HG03558 (cell line): ENCODE measurements at regions not wholly inside any gene's neighbourhood (a gene's known extent, or its start where the extent isn't known, plus 50 kb on each side); places are given as distances from the start of the nearest gene placed in this dataset.

Experiments used
- ATAC-seq: cut with Tn5 transposase; IDR thresholded peaks from one replicate; pipeline ENCODE4 v1.9.1; 2021; ENCODE audit warnings: moderate number of reproducible peaks; ENCODE audit not compliant: unreplicated experiment; ENCODE audit errors: extremely low read depth

DNA sequence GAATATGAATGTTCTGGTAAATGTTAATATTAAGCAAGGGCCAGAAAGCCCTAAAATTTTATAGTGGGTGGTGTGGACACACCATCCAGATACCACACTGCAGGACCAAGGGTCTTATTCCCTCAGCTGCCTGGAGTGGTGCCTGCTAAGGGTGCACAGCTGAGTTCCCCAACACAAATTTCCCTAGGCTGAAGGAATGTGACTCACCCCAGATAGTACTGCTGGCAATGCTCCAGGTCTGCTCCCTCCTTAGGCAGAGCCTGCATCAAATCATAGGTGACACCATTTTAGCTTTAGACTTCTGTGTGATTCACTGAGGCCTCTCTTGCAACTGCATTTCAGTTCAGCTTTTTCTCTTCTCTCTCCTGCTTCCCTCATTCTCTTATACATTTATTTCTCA, 321.1 kb downstream of the SATB2 start:
- no peak for ATAC-seq

DNA sequence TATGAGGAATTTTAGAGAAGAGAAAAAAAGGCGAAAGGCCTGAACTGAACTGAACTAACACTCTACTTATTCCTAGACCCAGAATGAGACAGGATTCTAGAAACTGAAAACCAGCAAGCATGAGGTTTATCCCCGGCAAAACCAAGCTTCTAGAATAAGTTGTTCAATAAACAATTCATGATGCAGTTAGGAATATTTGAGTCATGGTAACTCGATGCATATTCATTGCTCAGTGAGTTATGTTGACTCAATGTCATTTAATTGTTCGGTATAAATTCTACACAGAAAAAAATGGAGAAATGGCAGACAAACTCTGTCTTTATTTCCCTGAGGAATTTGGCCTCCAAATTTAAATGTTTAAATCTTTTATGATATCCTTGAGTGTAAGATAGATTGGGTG, 321.5 kb downstream of the SATB2 start:
- ATAC-seq: no peak

DNA sequence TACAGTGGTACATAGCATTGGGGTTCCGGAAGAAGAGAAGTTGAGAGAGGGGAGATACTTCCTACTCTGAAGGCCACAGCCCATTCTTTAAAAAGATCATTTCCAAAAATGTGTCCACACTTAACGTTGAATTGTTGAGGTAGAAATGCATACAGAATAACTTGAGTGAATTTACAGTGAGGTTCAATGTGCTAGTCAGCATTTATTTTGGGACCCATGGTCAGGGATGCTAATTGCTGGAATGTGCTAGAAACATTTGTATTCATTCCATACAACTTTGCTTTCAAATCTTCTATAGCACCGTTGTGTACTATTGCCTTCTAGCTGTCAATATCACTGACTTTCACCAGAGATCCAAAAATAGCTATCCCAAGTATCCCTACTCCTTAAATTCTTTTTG, 325.9 kb downstream of the SATB2 start:
- ATAC-seq: no peak

DNA sequence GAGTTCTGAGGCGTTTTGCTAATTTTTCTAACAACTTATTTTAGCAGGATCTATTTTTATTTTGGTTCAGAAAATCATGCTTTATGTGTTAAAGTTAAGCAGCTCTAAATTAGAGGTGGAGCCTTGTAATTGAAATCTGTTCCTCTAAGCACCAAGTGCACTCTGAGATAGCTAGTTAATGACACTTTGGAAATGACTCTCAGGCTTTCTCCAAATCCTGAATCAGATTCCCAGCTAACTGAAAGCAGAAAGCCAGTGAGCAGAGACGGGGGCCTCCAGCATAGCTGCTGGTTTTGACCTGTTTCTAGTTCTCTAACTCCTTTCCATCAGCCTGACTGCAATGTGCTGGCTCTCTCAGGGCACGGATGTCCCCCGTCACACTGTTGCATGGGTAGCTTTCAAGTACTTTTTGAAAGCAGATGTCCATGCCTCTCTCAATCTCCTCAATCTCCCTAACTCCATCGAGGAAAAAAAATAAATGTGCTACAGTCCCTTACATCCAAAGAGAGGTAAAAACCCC, 326.5 kb downstream of the SATB2 start:
- ATAC-seq: no peak

DNA sequence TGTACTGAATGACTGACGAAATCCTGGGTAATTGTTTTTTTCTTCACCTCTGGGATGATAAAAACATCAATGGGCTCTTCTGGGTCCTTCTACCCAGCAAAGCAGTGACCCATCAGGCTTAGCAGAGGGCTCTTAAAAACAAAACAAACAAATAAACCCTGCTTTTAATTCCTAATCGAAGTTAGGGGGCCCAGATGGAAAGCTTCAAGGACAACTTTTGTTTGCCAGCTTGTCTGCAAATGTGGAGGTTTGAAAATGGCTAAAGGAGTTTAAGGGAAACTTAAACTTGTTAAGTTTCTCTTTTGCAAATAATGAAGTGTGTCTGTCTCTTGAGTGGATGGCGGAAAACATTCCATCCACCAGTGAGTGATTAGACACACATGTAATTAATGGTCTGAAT, 327.2 kb downstream of the SATB2 start:
- ATAC-seq: no peak

DNA sequence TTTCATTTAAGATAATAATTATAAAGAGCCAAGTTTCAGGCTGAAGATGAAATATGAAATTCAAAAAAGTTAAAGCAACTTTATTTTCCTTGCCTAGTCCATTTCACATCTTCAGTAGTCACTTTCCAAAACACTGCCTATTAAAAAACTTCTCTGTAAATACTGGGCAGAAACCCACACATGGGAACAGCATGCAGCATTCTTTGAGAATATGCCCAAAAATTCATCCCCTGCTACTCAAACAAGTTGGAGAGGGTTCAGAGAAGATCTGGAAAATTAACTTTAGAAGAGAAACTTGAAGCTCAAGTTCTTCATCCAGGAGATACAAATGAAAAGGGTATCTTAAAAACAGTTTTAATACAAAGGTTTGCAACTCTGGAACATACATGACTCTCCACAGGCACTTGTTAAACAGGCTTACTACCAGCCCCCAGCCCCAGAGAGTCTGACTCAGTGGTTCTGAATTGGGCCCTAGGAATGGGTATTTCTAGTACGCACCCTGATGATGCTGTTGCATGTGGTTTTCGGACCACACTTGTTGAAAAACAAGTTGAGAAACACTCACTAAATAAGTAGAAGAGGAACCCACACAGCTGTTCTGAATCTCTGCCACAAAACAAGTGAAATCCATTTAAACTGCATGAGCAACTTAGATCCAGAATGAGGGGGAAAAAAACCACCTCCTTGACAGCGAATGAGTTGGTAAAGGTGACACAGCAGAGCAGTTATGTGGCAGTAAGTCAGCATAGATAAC, 329.1 kb downstream of the SATB2 start:
- no peak for ATAC-seq

DNA sequence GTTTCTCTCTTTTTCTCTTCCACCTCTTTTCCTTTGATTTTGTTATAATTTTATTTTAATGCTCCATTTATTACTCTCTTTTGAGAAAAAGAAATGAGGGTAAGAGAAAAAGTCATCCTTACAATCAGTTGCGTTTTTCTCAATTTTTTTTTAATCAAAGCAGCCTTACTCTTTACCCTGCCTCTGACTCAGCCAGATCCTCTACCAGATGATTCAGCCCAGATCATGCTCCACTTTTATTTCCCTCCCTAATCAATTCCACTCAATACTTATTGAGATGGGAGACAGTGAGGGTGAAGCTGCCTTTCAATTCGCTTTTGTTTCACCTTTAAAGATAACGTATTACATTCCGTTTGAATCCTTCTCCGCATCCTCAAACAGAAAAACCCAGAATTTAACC, 337.9 kb downstream of the SATB2 start:
- ATAC-seq: no peak

DNA sequence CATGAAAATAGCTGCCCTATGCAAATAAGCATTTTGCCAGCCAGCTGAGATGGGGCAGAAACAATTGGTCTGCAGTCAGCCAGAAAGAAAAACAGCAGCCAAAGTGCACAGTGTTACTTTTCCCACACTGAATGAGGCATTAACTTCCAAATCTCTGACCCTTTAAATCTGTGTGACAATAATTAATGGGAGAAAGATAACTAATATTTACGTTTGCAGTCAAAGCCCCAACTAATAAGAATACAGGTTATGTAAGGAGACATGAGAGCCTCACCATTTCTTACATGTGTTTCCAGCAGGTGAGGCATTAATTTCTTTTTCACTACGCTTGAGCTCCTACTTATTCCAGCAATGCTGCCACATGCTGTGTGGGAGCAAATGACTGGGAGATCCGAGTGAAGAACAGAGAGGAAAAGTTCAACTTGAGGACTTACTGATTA, 339.0 kb downstream of the SATB2 start:
- ATAC-seq: no peak

DNA sequence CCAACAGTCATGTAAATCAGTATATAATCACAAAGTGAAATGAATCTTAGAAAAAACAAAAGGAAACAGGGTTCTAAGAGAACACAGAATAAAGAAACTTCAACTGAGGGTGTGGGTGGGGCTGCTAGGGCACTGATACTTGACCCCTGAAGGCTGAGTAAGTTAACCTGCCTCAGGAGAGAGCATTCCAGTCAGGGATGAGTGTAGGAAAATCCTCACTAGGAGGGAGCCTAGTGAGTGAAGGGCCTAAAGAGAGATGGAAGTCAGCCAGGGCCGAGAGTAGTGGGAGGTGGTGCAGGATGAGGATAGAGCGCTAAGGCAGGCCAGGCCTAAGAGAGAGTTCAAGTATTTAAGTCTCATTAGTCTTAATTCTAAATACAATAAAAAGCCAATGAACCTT, 342.6 kb downstream of the SATB2 start:
- no peak for ATAC-seq

DNA sequence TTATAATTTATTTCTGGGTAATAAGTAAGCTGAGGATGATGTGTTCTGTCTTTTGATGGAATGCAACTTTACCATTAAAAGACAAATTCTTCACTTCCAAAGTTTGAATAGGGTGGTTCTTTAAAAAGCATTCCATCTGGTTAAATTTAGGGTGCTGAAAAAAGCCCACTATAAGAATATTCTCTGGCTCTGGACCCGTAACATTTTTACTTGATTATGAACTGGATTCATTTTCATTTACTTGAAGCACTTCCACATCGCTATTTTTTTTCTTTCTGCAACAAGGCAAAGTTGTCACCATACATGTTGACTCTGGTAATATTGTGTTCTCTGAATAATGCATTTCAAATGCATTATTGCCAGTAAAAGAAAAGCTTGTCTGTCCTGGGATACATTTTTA, 344.6 kb downstream of the SATB2 start:
- no peak for ATAC-seq

DNA sequence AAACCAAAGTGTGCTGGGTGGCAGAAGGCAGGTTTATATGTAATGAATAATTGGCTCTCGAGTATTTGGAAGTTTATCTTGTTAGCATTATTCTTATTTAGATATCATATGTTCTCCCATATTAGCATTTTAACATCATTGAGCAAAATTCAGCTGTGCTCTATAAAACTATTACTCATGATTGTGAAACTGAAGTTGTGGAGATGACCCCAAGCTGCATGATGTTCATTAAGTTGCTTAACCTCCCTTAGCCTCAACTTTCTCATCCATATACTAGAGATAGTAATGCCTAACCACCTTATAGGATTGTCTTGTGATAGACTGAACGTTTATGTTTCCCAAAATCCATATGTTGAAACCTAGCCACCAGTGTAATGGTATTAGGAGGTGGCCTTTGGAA, 346.3 kb downstream of the SATB2 start:
- no peak for ATAC-seq

DNA sequence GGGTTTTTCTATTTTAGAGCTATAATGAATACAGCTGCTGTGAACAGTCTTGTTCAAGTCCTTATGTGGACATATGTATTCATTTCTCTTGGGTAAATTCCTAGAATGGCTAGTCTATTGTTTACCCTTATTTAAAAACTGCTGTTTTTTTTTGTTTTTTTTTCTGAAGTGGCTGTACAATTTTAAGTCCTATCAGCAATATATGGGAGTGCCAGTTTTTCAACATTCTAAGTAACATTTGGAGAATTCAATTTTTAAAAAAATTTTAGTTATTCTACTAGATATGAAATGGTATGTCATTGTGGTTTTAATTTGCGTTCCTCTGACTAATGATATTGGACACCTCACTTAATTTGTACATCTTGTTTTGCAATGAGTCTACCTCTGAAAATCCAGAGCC, 349.7 kb downstream of the SATB2 start:
- ATAC-seq: no peak

DNA sequence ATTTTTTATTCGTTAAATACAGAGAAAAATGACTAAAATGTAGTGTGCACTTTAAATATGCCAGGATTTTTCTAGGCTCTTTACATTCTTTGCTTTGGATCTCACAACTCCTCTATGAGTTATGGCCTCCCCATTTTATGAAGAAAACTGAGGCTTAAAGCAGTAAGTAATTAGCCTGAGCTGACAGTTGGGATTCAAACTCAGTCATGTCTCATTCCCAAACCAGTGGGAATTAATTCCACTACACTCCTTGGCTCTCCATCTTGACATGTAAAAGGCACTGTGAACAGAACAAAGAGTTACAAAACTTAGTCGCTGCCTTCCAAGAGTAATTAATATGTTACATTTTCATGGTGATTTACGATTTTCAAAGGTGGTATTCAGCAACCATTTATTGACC, 351.9 kb downstream of the SATB2 start:
- no peak for ATAC-seq

DNA sequence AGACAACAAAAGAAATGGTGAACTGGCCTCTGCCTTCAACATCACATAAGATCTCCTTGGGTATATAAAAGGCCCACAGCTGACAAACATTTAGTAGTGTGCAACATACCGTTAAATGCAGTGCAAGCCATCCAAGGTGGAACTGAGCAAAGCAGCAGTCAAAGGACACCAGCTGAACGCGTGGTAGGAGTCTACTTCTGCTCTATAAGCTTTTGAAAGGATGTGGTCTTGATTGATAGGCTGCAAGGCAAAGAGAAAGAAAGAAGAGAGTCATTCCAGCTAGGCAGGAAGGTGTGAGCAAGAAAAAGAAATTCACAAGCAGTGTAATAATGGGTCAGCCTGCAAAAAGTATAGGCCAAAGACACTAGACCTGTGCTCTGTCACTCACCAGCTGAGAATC, 356.3 kb downstream of the SATB2 start:
- ATAC-seq: no peak

DNA sequence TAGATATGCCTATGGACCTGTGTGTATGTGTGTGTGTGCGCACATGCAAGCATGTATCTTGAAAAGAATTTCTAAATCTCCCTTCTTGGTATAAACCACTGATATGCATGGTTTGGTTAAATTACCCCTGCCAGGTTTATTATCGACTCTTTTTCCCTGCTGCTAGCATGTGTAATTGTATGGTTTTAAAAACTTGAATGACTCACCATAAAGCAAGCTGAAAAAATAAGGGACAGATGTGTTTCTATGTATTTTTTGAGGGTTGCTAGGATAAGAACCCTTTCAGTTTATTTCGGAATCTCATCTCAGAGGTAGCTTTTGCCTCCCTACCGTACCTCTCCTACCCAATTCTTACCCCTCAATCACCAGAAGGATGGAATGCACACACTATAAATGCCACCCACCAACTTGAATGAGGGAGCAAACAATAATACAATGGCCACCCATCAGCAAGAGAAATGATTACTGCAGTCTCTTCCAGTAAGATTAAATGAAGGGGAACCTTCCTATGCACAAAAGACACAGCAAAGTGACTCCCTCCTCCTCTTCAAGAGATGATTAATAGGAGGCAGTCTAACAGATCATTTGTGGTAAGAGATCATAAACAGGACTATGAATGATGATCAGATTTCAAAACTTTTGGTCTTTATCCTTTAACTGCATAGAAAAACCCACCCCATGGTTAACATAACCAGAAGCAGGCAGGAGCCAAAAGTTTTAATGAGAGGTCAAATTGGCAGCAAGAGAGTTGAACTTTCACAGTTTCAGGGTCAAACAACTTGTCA, 357.2 kb downstream of the SATB2 start:
- no peak for ATAC-seq

DNA sequence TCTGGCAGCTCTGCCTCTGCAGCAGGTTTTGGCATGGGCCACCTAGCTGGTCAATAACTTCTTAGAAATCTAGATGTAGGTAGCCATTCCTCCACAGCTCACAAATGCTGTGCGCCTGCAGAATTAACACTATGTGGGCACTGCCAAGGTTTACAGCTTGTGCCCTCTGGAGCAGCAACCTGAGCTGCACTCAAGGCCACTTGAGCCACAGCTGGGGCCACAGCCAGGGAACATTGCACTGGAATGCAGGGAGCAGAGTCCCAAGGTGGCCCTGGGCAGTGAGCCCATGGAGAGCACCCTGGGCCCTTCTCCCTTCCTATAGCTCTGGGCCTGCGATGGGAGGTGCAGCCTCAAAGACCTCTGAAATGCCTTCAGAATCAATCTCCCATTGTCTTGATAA, 365.3 kb downstream of the SATB2 start:
- ATAC-seq: no peak

DNA sequence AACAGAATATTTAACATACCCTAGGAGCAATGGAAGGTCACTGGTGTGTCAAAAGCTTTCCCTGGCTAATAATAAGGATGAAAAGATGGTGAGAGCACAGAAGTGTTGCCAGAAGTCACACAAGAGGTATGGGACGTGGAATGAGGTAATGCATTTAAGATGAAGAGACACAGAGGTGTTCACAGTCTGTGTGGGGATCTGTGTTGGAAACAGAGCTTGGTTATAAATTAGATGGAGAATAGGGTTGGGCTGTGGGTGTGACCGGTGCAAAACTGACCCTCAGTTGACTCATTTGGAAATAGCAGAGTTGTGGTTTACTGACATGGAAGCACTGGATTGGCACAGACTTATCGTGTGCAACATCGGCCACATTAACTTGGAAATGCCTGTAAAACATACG, 372.5 kb downstream of the SATB2 start:
- ATAC-seq: no peak

DNA sequence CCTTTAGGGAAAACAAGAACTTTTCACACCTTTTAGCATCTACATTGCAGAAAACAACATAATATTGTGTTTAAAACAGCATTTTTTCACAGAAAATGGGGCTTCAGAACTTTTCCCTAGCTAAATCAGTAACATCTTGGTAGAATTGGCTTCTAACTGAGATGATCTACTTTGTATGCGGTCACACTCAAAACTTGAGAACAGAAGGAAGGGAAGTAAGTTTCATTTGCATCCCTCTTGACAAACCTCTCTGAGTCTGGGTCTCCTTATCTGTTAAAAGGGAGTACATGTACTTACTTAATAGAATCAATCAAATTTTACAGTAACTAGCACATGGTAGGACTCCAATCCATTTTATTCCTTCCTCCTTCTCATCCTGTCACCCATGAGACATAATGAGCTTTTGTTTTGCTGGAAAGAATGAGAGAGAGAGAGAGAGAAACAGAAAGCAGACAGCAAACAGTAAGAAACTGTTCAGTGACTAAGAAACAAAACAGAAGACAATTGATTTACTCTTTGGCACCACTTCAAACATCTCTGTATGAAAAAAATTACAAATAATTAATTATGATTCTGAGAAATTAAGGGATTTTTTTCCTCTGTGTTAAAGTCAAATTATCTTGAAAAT, 387.3 kb downstream of the SATB2 start:
- ATAC-seq: no peak

DNA sequence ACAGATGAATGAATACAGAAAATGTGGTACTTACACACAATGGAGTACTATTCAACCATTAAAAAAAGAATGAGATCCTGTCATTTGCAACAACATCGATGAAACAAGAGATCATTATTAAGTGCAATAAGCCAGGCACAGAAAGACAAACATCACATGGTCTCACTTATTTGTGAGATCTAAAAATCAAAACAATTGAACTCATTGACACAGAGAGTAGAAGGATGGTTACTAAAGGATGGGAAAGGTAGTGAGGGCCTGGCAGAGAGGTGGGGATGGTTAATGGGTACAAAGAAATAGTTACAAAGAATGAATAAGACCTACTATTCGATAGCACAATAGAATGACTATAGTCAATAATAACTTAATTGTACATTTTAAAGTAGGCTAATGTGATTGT, 393.5 kb downstream of the SATB2 start:
- ATAC-seq: no peak

DNA sequence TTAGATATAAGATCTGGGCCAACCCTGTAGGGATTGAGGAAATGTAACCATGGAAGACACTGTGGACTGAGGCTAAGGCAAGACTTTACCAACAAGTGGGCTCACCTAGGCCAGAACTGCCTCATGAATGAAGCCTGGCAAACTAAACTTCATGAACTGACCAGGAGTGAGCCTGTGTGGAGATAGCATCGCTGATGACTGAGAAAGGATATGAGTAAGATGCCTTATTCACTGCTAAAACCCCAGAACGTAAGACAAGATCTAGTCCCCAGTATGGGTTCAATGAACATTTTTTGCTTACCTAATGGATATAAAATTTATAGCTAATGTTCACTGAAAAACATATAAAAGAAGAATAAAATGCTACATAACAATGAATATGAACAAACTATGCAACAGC, 399.8 kb downstream of the SATB2 start:
- ATAC-seq: no peak

DNA sequence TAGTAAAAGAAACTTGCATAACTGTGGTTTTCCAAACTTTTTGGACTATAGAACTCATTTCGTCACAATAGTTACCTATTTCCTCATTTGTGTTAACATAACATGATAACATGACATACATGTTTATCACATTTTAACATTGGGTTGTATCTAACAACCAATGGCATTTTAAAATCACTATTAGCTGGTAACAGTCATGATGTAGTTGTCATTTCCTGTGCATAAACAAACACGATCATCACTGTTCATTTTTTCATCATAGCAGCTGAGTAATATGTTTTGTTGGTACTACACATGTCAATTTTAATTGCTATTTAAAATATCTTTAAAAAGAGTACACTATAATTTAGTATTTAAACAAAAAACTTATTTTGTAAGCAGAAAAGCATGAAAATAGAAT, 402.4 kb downstream of the SATB2 start:
- no peak for ATAC-seq
